ENCODE measurements at regions not wholly inside any gene's neighbourhood (a gene's known extent, or its start where the extent isn't known, plus 50 kb on each side); places are given as distances from the start of the nearest gene placed in this dataset.

DNA sequence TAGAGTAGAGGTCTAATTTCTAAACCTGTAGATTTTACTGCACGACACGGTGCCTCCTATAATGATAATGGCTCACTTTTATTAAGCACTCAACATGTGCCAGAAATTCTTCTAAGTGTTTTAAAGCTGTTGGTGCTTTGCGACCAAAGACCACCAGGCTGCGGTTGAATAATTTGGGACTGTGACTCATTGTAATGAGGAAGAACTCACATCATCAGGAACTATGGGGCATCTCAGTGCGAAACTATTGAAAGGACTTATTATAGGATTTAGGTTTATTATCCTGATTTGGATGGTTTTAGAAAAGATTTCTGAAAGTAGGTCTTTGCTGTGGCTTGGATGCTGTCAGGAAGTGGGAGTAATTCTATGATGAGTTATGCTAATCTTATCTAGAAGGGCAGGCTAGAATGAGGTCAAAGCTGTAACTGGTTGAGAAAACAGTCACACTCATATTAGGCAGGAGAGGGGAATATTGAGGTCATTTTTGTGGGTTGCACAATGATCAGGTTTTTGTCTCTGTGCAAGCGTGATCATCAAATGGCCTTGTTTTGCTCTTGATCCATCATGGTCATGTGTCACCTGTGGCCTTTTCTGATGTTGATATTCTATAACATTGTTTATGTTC lies 266.8 kb downstream of the PCDH20 start:
- no peak for DNase-seq
- H3K9me3 ChIP-seq (ENCODE audit: control insufficient read depth in 1 of 2, low read length in 2 of 2), result peaks cover 0 to 4% of the 10 kb centered on the region in 2 donors
- intact Hi-C loops (cut with micrococcal nuclease), result no loop called here
- no peaks in the 10 kb centered on the region for H3K4me1 ChIP-seq (ENCODE audit: insufficient read depth, low read length)
- Mint-ChIP-seq H3K27me3 (no peaks in the 10 kb centered on the region), H3K27ac (no peak overlapping the region), H3K9me3 (peaks cover 0 to 10% (median 6%) of the 10 kb centered on the region in 8 donors), H3K4me3 (no peak overlapping the region), H3K36me3 (no peaks in the 10 kb centered on the region), H3K4me1 (no peaks in the 10 kb centered on the region)
- H3K27ac ChIP-seq (ENCODE audit: low read depth, low read length), result no peak overlapping the region
- no peak overlapping the region for H3K4me3 ChIP-seq (ENCODE audit: low read length in 2 of 2)
- ChIA-PET CTCF (ENCODE audit: partially characterized antibody) (no interaction called here), POLR2A (ENCODE audit: partially characterized antibody) (no interaction called here)
- H3K36me3 ChIP-seq (ENCODE audit: insufficient read depth, low read length), result no peaks in the 10 kb centered on the region
- H3K27me3 ChIP-seq (ENCODE audit: insufficient read depth, low read length), result no peaks in the 10 kb centered on the region

DNA sequence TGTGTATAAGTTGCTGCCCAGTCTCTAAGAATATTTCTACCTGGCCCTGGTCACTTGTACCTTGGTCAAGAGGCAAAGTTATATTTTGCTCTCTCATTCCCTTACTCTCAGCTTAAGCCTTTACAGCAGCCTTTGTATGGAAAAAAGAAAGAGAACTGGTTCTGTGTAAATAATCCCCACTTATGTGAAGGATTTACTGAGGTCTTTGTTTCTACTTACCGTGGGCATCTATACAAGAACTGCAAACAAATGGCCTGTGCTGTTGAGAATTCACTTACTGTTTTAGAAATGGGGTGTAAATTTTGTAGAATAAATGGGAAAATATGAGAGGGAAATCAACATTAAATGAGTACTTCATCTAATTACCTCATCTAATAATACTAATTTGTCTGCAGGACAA lies 267.4 kb downstream of the PCDH20 start:
- peaks cover under 1 to 14% (median 3%) of the 10 kb centered on the region in 8 donors for H3K9me3 Mint-ChIP-seq
- POLR2A ChIA-PET (ENCODE audit: partially characterized antibody), result no interaction called here
- H3K4me3 Mint-ChIP-seq, result no peak overlapping the region
- H3K27ac ChIP-seq (ENCODE audit: low read depth, low read length), result no peak overlapping the region
- H3K4me1 ChIP-seq (ENCODE audit: insufficient read depth, low read length), result no peaks in the 10 kb centered on the region
- intact Hi-C loops (cut with micrococcal nuclease), result no loop called here
- H3K27me3 ChIP-seq (ENCODE audit: insufficient read depth, low read length), result no peaks in the 10 kb centered on the region
- no peaks in the 10 kb centered on the region for H3K4me1 Mint-ChIP-seq
- no peak overlapping the region for H3K4me3 ChIP-seq (ENCODE audit: low read length in 2 of 2)
- peaks cover 0 to 4% of the 10 kb centered on the region in 2 donors for H3K9me3 ChIP-seq (ENCODE audit: control insufficient read depth in 1 of 2, low read length in 2 of 2)
- H3K36me3 ChIP-seq (ENCODE audit: insufficient read depth, low read length), result no peaks in the 10 kb centered on the region
- CTCF ChIA-PET (ENCODE audit: partially characterized antibody), result no interaction called here
- H3K36me3 Mint-ChIP-seq, result no peaks in the 10 kb centered on the region
- DNase-seq, result no peak
- no peaks in the 10 kb centered on the region for H3K27me3 Mint-ChIP-seq
- no peak overlapping the region for H3K27ac Mint-ChIP-seq

DNA sequence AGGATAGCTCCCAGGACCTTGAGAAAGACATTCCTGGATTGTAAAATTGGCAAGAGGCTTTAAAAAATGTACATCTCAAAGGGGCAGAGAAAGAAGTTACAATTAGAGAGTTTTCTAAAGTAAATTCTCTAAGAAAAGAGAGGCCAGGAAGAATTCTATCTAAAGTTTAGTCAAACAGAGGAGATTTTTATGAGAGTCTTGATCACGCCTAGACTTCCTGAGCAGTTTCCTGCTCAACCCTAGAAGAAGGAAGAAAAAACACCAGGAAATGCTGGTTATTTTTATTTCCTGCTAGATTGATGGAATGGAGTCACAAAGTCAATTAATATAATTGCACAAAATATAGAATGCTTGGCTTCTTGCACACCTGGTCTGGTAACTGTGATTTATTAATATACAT lies 269.1 kb downstream of the PCDH20 start:
- H3K27me3 ChIP-seq (ENCODE audit: insufficient read depth, low read length), result no peaks in the 10 kb centered on the region
- no peaks in the 10 kb centered on the region for H3K4me1 Mint-ChIP-seq
- intact Hi-C loops (cut with micrococcal nuclease), result no loop called here
- no peak overlapping the region for H3K27ac ChIP-seq (ENCODE audit: low read depth, low read length)
- peaks cover 0 to 4% of the 10 kb centered on the region in 2 donors for H3K9me3 ChIP-seq (ENCODE audit: control insufficient read depth in 1 of 2, low read length in 2 of 2)
- peaks cover 3 to 16% (median 4%) of the 10 kb centered on the region in 8 donors for H3K9me3 Mint-ChIP-seq
- H3K36me3 ChIP-seq (ENCODE audit: insufficient read depth, low read length), result no peaks in the 10 kb centered on the region
- H3K4me3 ChIP-seq (ENCODE audit: low read length in 2 of 2), result no peak overlapping the region
- no peaks in the 10 kb centered on the region for H3K4me1 ChIP-seq (ENCODE audit: insufficient read depth, low read length)
- DNase-seq, result no peak
- ChIA-PET CTCF (ENCODE audit: partially characterized antibody) (no interaction called here), POLR2A (ENCODE audit: partially characterized antibody) (no interaction called here)
- H3K27ac Mint-ChIP-seq, result no peak overlapping the region
- H3K4me3 Mint-ChIP-seq, result no peak overlapping the region
- H3K27me3 Mint-ChIP-seq, result no peaks in the 10 kb centered on the region
- no peaks in the 10 kb centered on the region for H3K36me3 Mint-ChIP-seq

DNA sequence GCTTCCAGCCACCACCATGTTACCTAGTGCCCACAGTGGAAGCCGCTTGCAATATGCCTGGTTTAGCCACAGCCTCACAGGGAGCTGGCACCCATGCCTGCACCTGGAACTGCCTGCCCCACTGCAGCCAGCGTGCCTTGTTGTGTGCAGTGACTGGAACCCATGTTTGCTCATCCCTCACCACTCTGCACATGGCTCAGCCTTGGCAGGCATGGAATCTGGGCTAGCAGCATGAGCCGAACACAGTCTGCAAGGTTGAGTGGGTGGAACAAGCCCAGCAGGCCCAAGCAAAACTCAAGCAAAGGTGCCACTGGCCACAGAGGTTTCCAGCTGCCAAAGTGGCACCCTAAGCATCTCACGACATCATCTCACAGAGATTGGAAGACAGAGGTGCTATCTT lies 269.5 kb downstream of the PCDH20 start:
- H3K9me3 Mint-ChIP-seq, result peaks cover 4 to 16% (median 4%) of the 10 kb centered on the region in 8 donors
- POLR2A ChIA-PET (ENCODE audit: partially characterized antibody), result no interaction called here
- intact Hi-C loops (cut with micrococcal nuclease), result no loop called here

DNA sequence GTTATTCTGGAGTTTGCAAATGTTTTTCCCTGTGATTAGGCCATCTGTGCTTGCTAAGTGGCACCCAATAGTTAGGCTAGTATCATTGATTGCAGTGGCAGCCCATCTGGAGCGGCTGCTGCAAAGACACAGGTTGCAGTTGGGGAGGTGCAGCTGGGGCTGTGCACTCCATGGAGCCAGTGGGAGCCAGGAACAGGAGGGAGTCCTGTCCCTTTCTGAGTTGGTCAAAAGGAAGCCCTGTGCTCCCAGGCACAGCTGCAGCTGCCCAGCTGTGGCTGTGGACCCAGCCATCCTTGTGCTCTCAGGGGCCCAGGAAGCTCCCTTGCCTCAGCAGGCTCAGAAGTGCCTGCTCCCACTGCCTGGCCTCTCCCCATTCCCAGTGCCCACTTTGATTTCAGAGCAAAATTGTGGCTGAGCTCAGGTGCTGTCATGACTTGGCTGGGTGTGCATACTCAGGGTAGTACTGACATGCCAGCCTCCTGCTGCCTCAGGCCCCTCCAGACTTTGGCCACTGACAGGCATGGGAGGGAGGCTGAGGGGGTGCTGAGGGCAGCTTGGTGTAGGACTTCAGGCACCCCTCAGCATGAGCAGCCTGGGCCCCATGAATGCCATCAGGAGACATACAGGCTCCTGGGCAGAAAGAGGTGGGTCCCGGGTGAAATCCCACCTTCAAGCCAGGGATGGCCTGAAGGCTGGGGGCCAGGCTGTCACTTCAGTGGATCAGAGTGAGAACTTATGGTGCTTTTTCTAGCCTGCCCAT lies 270.6 kb downstream of the PCDH20 start:
- Histone ChIP-seq H3K36me3 (ENCODE audit: insufficient read depth, low read length) (no peaks in the 10 kb centered on the region), H3K9me3 (ENCODE audit: control insufficient read depth in 1 of 2, low read length in 2 of 2) (peaks cover 0 to 4% of the 10 kb centered on the region in 2 donors), H3K4me1 (ENCODE audit: insufficient read depth, low read length) (no peaks in the 10 kb centered on the region), H3K27ac (ENCODE audit: low read depth, low read length) (no peak overlapping the region), H3K27me3 (ENCODE audit: insufficient read depth, low read length) (no peaks in the 10 kb centered on the region), H3K4me3 (ENCODE audit: low read length in 2 of 2) (no peak overlapping the region)
- CTCF ChIA-PET (ENCODE audit: partially characterized antibody), result no interaction called here
- Mint-ChIP-seq H3K36me3 (no peaks in the 10 kb centered on the region), H3K4me1 (no peaks in the 10 kb centered on the region), H3K27ac (no peak overlapping the region), H3K4me3 (no peak overlapping the region), H3K27me3 (no peaks in the 10 kb centered on the region), H3K9me3 (peaks cover 2 to 16% (median 4%) of the 10 kb centered on the region in 8 donors)
- intact Hi-C loops (cut with micrococcal nuclease), result no loop called here
- POLR2A ChIA-PET (ENCODE audit: partially characterized antibody), result no interaction called here
- DNase-seq, result no peak

More for the DNA sequence above, 269.5 kb downstream of the PCDH20 start:
- Histone ChIP-seq H3K27ac (ENCODE audit: low read depth, low read length) (no peak overlapping the region), H3K9me3 (ENCODE audit: control insufficient read depth in 1 of 2, low read length in 2 of 2) (peaks cover 0 to 4% of the 10 kb centered on the region in 2 donors), H3K4me3 (ENCODE audit: low read length in 2 of 2) (no peak overlapping the region), H3K27me3 (ENCODE audit: insufficient read depth, low read length) (no peaks in the 10 kb centered on the region), H3K36me3 (ENCODE audit: insufficient read depth, low read length) (no peaks in the 10 kb centered on the region), H3K4me1 (ENCODE audit: insufficient read depth, low read length) (no peaks in the 10 kb centered on the region)
- H3K27ac Mint-ChIP-seq, result no peak overlapping the region
- no peaks in the 10 kb centered on the region for H3K27me3 Mint-ChIP-seq
- no peaks in the 10 kb centered on the region for H3K36me3 Mint-ChIP-seq
- CTCF ChIA-PET (ENCODE audit: partially characterized antibody), result no interaction called here
- H3K4me3 Mint-ChIP-seq, result no peak overlapping the region
- no peaks in the 10 kb centered on the region for H3K4me1 Mint-ChIP-seq
- no peak for DNase-seq

DNA sequence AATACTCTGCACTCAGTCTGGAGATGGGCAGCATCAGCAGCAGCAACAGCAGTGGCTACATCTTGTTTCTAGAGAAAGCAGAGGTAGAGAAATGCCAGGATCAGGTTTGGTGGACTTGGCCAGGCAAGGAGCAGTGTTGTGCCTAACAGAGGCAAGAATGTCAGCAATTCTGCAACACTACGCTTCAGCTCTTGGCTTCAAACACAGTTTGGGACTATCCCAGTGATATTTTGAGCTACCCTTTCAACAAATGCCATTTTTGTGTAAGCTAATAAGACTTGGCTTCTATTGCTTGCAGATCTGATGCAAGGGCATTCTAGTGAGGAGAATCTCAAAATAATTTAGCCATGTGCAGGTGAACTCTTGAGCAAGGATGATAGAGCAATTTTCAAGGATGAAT lies 271.3 kb downstream of the PCDH20 start:
- ChIA-PET CTCF (ENCODE audit: partially characterized antibody) (no interaction called here), POLR2A (ENCODE audit: partially characterized antibody) (no interaction called here)
- no peaks in the 10 kb centered on the region for H3K4me1 ChIP-seq (ENCODE audit: insufficient read depth, low read length)
- no peak overlapping the region for H3K27ac ChIP-seq (ENCODE audit: low read depth, low read length)
- intact Hi-C loops (cut with micrococcal nuclease), result no loop called here
- H3K36me3 Mint-ChIP-seq, result no peaks in the 10 kb centered on the region
- no peaks in the 10 kb centered on the region for H3K36me3 ChIP-seq (ENCODE audit: insufficient read depth, low read length)
- no peak for DNase-seq
- H3K4me3 Mint-ChIP-seq, result no peak overlapping the region
- peaks cover 2 to 16% (median 4%) of the 10 kb centered on the region in 8 donors for H3K9me3 Mint-ChIP-seq
- H3K9me3 ChIP-seq (ENCODE audit: control insufficient read depth in 1 of 2, low read length in 2 of 2), result peaks cover 0 to 2% of the 10 kb centered on the region in 2 donors
- H3K27me3 ChIP-seq (ENCODE audit: insufficient read depth, low read length), result no peaks in the 10 kb centered on the region
- no peak overlapping the region for H3K27ac Mint-ChIP-seq
- no peaks in the 10 kb centered on the region for H3K4me1 Mint-ChIP-seq
- H3K4me3 ChIP-seq (ENCODE audit: low read length in 2 of 2), result no peak overlapping the region
- H3K27me3 Mint-ChIP-seq, result no peaks in the 10 kb centered on the region

DNA sequence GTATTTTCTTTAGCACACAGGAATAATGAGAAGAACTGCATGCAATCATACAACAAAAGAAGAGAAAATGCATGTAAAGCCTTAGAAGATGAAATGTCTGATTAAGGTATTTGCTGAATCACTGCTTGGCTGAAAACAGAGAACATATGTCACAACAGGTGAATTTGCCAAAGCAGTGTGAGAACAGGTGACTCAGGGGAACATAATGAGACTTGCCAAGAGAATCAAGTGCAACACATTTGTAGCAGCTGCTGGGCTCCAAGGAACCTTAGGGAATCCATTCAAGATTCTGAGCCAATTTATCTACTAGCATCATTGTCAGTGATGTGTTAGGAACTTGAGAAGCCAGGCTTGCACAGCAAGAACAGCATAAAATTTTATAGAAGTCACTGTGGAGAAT lies 273.1 kb downstream of the PCDH20 start:
- H3K4me1 Mint-ChIP-seq, result no peaks in the 10 kb centered on the region
- Histone ChIP-seq H3K4me3 (ENCODE audit: low read length in 2 of 2) (no peak overlapping the region), H3K4me1 (ENCODE audit: insufficient read depth, low read length) (no peaks in the 10 kb centered on the region), H3K27ac (ENCODE audit: low read depth, low read length) (no peak overlapping the region), H3K9me3 (ENCODE audit: control insufficient read depth in 1 of 2, low read length in 2 of 2) (no peaks in the 10 kb centered on the region), H3K36me3 (ENCODE audit: insufficient read depth, low read length) (no peaks in the 10 kb centered on the region), H3K27me3 (ENCODE audit: insufficient read depth, low read length) (no peaks in the 10 kb centered on the region)
- no peak overlapping the region for H3K27ac Mint-ChIP-seq
- no peak for DNase-seq
- no peak overlapping the region for H3K4me3 Mint-ChIP-seq
- POLR2A ChIA-PET (ENCODE audit: partially characterized antibody), result no interaction called here
- peaks cover 2 to 16% (median 4%) of the 10 kb centered on the region in 8 donors for H3K9me3 Mint-ChIP-seq
- intact Hi-C loops (cut with micrococcal nuclease), result no loop called here
- CTCF ChIA-PET (ENCODE audit: partially characterized antibody), result no interaction called here
- no peaks in the 10 kb centered on the region for H3K36me3 Mint-ChIP-seq
- no peaks in the 10 kb centered on the region for H3K27me3 Mint-ChIP-seq

All from CD4-positive, alpha-beta memory T cell (primary cell).